HG03558 (cell line): ENCODE measurements at regions not wholly inside any gene's neighbourhood (a gene's known extent, or its start where the extent isn't known, plus 50 kb on each side); places are given as distances from the start of the nearest gene placed in this dataset.
"Not testable (repeated sequence)": the region's sequence is repeated elsewhere in the genome, so short reads cannot be mapped to it uniquely, and the experiment has no call there.

Experiments used
- ATAC-seq: cut with Tn5 transposase; IDR thresholded peaks from one replicate; pipeline ENCODE4 v1.9.1; 2021; ENCODE audit warnings: moderate number of reproducible peaks; ENCODE audit not compliant: unreplicated experiment; ENCODE audit errors: extremely low read depth

DNA sequence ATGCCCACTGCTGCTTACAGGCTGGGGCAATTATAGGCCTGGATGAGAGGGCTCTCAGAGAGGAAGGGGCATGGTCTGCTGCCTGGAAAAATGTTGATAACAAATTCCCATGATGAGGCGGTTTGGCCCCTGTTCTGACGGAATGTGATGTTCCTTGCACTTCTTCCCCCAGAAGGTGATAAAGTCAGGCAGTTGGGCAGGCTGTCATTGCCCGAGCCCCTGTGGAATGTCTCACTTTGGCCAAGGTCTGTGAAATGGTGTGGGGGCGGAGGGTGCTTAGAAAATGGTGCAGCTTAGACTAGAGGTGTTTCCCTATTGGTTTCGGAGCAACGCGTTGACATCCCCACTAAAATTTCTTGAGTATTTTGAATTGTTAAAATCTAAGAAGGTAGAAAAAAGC is 1360.0 kb downstream of the AACS start:
- ATAC-seq = no peak

DNA sequence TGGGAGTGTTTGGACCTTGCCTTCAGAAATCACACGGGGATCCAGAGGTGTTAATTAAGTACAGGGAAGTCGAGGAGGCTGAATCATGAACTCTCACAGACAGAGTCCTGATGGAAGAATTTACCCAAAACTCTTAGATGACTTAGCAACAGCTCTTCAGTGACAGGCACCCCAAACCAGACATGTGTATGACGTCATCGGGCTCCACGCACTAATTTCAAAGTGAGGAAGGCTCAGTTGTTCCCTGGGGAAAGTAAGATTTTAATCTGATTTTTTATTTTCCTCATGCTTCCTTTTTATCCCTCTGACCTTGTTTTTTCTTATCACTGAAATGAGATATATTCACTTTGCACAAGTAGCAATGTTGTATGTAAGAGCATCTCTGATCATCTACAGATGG is 1363.5 kb downstream of the AACS start:
- no peak for ATAC-seq

DNA sequence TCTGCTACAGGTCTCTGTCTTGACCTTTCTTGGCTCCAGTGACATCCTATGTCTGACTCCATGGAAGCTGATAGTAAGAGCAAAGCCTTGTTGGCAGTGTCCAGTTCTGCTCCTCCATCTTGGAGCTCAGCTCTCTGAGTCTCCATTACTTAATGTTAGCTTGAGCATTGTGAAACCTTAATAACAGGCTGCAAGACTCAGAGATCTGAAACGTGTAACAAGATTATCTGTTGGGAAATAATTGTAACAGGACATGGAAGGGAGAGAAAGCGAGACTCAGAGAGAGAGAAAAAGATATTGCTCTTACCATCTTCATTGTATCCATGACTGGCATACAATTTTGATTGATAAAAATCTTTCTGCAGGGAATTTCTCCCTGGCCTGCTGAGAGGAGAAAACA is 1365.7 kb downstream of the AACS start:
- ATAC-seq = no peak

DNA sequence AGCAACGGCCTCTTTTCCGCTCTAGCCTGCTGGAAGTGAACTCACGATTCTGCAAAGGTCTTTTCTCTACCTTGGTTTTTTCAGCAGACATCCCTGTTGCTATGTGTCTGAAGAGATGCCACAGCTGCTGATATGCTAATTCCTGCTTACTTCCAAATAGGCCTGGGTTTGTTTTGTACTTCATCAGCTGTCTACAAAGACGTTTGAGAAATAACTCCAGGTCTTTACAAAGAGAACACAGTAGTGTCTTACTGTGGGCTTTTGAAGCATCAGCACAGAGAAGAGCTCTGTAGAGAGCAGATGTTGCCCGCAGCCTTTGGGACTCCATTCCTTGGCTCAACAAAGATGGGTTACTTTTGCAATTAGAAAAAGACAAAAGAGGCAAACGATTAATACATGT is 1366.5 kb downstream of the AACS start:
- ATAC-seq = no peak

DNA sequence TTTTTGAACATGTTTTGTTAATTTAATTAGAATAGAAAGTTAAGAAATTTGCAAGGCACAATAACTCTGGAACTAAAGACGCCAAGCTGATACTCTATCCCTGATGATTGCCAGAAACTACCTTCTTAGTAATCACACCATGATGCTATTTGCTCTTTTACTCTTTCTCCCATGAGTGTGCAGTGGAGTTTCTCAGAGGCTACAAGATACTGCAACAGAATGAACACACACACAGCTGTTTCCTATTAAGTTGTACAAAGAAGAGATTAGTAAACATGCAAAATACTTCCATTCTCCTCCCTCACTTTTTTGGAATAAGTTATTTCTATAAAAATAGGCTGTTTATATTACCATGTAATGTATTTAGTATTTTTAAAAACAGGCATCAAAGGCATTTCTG is 1367.5 kb downstream of the AACS start:
- ATAC-seq = no peak

DNA sequence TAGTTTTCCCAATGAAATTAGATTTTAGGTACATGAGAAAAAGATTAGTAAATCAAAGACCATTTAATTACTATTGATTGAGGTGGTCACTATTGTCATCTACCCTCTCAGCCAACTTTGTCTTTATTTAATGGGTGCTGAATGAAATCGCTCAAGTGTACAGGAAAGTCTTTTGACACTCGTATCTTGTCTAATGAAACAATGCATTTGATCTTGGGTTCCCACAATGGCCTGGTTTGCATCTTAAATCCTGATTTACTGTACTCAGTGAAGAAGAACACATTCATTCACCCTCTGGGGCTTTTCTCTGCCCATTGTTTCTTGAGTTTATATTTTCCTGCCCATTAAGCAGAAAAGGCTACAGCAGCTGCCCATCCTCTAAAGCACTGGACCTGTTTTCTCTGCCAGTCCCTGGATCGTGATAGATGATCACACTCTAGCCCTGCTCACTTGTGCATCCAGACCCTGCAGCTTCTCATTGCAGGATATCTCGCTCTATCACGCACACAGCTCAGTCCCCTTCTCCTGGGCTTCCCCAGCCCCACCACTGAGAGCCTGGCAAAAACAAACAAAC is 1369.3 kb downstream of the AACS start:
- no peak for ATAC-seq

DNA sequence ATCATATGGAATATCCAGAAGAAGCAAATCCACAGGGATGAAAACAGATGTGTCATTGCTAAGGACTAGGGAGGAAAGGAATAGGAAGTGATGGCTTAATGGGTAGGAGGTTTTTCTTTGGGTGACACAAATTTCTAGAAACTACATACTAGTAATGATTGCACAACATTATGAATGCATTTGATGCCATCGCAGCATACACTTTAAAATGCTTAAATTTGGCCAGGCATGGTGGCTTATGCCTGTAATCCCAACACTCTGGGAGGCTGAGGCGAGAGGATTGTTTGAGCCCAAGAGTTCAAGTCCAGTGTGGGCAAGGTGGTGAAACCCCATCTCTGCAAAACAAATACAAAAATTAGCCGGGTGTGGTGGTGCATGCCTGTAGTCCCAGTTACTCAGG is 1370.8 kb downstream of the AACS start:
- no peak for ATAC-seq

DNA sequence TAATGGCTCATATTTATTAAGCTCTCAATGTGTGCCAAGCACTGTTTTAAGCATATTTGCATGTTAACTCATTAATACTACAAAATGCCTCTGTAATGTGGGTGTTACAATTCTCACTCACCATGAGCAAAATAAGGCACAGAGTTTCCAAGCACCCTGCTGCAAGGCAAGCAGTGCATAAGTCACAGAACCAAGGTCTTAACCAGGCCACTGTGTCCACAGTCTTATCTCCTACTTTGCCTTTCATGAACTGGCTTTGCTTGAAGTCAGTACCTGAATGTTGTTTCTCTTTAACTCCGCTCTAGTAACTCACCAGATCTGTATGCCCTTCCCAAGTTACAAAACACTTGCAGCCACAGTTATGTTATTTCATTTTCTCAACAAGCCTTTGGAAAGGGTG is 1372.7 kb downstream of the AACS start:
- ATAC-seq = no peak

DNA sequence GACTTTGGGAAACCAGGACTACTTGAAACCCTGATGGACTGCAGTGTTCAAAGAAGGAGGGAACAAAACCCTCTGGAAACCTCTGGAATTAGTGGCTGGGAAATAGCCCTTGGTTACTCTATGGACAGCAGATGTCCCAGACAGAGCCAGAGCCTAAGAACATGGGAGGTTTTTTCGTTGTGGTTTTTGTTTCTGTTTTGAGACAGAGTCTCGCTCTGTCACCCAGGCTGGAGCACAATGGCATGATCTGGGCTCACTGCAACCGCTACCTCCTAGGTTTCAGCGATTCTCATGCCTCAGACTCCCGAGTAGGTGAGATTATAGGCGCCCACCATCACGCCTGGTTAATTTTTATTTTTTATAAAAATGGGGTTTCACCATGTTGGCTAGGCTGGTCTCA is 1378.7 kb downstream of the AACS start:
- no peak for ATAC-seq

DNA sequence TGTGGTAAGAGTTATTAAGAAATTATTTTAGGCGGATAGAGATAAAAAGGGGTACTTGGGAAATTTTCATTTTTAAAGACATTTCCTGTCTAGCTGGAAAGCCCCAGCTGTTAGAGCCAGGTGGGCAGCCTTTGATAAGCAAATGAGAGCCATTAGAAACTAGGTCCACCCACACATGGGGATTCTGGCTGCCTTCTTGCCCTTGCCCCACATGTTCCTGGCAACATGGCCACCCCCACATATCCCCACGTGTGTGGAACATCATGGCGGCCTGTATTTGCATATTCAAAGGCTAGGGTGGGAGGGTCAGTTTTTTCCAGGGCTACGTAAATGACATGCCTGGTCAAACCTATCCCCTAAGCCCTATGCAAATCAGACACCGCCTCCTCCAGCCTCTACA is 1382.1 kb downstream of the AACS start:
- no peak for ATAC-seq

DNA sequence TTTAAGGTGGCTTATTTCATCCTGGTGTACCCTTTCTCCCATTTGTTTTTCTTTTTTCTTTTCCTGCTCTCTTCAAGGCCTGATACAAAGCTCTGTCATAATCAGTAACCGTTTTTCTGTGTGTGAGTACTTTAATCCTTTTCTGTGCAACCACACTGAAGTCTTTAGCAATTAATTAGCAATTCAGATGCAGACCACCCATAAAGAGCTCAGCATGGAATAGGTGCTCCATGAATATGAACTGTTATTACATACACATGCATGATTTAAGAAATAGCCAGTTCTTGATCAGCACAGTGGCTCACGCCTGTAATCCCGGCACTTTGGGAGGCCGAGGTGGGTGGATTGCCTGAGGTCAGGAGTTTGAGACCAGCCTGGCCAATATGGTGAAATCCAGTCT is 1386.6 kb downstream of the AACS start:
- ATAC-seq = no peak

DNA sequence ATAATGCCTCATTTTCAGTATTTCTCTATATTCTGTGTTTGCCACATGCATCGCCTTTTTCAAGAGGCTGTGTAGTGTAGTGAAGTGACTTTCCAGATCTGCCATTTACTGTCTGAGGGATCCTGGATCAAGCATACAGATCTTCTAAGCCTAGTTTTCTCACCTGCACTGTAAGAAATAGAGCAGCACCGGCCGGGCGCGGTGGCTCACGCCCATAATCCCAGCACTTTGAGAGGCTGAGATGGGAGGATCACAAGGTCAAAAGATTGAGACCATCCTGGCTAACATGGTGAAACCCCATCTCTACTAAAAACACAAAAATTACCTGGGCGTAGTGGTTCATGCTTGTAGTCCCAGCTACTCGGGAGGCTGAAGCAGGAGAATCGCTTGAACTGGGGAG is 1387.5 kb downstream of the AACS start:
- ATAC-seq = not testable (repeated sequence)

DNA sequence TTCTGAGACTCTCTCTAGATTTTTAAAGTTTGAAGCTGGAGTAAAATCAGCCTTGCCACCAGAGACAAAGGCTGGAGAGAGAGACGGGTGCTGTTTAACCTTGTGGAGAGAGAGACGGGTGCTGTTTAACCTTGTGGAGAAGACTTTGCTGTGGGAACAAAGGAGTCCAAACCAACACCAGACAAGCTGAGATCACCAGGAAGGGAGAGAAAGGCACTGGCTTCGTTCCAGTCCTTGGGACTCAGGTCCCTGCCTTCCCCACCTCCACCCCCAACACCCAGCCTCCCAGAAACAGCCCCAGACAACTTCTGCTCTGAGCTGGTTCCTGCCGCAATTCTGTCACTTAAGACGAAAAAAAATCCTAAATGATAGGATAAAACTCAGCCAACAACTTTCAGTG is 1389.3 kb downstream of the AACS start:
- no peak for ATAC-seq

DNA sequence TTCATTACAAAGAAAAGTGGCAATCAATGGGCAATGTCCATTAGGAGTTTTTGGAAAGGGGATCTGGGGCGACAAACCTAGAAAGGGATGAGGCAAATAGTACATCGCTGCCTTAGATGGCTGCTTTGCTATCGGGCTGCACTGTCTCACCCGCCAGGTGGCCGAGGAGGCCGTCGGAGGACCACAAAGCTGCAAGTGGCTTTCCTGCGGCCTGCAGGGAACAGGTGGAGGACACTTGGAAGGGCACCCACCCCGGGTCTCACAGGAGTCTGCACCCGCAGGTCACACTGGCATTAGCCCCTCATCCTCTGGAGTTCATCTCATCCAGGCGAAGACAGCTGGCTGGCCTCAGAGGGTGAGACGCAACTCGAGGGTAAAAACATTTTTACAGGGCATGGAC is 1392.5 kb downstream of the AACS start:
- no peak for ATAC-seq

DNA sequence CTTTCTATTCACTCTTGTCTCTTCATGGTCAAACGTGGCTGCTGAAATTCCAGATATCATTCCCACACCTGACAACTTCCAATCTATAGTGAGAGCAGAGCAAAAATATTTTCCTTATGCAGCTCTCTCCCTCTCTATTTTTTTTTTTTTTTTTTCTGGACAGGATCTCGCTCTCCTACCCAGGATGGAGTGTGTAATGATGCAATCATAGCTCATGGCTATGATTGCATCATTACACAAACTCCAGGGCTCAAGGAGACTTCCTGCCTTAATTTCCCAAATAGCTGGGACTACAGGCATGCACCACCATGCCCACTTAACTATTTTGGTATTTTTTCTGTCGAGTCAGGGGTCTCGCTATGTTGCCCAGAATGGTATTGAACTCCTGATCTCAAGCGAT is 1398.9 kb downstream of the AACS start:
- ATAC-seq = no peak

DNA sequence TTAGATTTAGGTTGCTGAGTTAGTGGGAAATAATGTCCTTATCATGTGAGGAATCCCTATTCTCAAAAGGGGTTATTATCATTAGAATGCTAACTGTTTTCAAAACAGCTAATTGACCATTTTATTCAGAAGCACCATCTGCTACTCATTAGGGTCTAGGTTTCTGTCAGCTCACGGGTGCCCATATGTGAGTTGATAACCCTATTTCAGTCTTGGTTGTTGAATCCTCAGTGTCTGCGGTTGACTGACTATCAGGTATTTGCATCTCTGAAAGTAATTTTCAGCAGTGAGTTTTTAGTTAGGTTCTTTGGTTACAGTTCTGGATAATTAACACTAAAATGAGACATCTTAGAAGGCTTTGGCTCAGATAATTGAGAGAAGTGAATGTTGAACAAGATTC is 1404.0 kb downstream of the AACS start:
- no peak for ATAC-seq

DNA sequence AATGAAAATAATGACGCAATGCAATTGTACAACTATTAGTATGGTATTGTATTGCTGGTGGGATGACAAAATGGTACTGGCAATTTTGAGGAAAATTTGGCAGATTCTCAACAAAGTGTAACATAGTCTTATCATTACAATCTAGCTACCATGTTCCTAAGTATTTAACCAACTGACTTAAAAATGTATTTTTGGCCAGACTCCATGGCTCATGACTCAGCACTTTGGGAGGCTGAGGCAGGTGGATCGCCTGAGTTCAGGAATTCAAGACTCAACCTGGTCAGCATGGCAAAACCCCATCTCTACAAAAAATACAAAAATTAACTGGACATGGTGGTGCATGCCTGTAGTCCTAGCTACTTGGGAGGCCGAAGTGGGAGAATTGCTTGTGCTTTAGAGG is 1409.5 kb downstream of the AACS start:
- ATAC-seq = no peak

DNA sequence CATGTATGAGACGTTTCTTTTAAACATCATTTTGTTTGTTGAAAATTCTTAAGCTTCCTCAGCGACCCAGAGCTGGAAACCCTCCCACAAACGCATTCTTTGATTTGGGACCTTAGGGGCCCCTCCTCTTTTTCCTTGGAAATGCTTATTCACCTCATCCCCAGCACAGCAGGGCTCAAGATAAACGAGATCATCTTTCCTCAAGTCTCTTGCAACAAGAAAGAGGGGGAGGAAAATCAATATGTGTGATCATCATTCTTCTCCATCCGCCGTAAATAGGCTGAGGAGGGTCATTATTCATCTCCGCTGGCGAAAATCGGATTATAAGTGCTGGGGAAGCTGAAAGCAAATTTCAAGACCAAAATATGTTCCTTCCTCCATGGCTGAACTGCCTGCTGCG is 1415.2 kb downstream of the AACS start:
- ATAC-seq = no peak

DNA sequence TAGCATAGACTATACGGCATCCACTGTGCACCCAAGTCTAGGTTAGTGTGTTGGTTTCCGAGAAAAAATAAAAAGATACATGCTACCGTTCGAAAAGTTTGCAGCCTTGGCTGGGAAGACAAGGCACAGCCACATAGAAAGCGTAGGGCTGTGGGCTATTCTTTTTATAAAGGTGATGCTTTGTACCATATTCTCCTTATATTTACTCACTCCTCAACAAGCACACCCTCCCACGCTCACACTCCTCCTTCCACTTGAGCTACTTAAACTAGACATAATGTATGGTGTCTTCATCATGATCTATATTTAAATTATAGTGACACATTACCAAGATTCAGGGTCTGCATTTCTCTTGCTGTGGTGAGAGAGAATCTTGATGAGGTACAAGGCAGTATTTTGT is 1416.5 kb downstream of the AACS start:
- no peak for ATAC-seq

DNA sequence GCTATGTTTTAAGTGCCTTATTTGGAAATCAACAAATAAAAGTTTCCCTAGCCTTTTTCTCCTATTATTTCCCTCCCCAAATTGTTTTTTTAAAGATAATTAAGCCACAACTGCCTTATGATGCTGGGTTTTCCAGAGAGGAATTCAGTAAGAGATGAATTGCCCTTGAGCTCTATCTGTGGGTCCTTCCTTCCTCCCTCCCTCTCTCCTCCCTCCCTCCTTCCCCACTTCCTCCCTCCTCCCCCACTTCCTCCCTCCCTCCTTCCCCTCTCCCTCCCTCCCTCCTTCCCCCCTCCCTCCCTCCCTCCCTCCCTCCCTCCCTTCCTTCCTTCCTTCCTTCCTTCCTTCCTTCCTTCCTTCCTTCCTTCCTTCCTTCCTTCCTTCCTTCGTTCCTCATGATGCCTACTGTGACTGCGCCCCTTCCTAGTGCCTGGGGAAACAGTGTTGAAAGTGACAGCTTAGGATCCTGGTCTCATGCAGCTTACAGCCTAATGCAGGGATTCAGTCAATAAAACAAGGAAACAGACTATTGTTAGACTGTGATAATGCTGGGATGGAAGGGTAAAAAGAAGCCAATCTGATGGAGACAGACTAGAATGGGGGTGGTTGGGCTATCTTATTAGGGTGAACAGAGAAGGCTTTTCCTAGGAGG is 1417.1 kb downstream of the AACS start:
- no peak for ATAC-seq

DNA sequence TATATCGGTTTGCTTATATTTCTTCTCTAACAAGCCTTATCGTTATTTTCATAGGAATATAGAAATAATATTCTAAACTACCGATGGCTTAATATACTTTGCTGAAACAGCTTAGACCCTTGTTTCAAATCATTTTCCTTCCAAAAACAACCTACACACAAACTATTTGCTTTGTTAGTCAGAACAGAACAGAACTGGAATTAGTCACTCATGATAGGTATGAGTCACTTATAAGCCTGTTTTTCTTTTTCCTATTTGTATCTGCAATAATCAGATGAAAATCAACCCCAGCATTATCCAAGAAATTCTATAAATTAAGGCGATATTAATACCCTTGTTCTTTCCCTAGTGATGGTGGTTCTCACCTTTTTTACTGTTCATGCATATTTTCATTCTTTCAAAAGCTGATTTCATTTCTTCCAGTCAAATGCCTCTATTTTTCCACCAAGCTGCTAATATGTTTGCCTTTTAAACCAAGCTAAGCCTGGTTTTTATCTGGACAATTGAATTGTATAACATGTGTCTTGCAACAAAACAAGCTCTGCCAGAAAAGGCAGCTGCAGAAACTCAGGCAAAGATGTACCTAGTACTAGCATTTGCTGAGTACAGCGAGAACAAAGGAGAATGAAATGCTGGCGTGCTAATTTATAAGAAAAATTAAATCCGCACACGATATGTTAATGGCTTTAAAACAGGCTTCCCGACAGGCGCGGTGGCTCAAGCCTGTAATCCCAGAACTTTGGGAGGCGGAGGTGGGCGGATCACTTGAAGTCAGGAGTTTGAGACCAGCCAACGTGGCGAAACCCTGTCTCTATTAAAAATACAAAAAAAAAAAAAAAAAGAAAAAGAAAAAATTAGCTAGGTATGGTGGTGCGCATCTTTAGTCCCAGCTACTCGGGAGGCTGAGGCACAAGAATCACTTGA is 1418.2 kb downstream of the AACS start:
- no peak for ATAC-seq
